IMR-90 (cell line): ENCODE measurements at regions not wholly inside any gene's neighbourhood (a gene's known extent, or its start where the extent isn't known, plus 50 kb on each side); places are given as distances from the start of the nearest gene placed in this dataset.

Source experiments
- BHLHE40 ChIP-seq: fragments of 150-350 bp; IDR thresholded peaks from 2 replicates; pipeline ENCODE4 v1.6.1; 2016; ENCODE audit warnings: mild to moderate bottlenecking, low read depth, low read length
- CEBPB ChIP-seq: IDR thresholded peaks from 2 replicates; pipeline ENCODE4 v1.6.1; 2012; ENCODE audit warnings: low read depth, low read length, improper control_type of control experiment
- CTCF ChIP-seq: conservative IDR thresholded peaks from 2 replicates; pipeline ENCODE4 v1.5.1; 2012; ENCODE audit warnings: mild to moderate bottlenecking, low read depth, low read length, improper control_type of control experiment
- ELK1 ChIP-seq: fragments of 150-350 bp; IDR thresholded peaks from 2 replicates; pipeline ENCODE4 v1.6.1; 2016; ENCODE audit warnings: low read depth, mild to moderate bottlenecking, low read length, moderate library complexity, borderline replicate concordance
- FOS ChIP-seq: fragments of 150-350 bp; IDR thresholded peaks from 2 replicates; pipeline ENCODE4 v1.6.1; 2016; ENCODE audit warnings: low read depth, low read length
- MAFK ChIP-seq: IDR thresholded peaks from 2 replicates; pipeline ENCODE4 v1.6.1; 2012; ENCODE audit warnings: low read depth, low read length, improper control_type of control experiment
- MAZ ChIP-seq: IDR thresholded peaks from 2 replicates; pipeline ENCODE4 v1.6.1; 2012; ENCODE audit warnings: low read depth, mild to moderate bottlenecking, low read length, improper control_type of control experiment, moderate library complexity, borderline replicate concordance
- MXI1 ChIP-seq: IDR thresholded peaks from 2 replicates; pipeline ENCODE4 v1.6.1; 2012; ENCODE audit warnings: low read depth, mild to moderate bottlenecking, low read length, moderate library complexity, borderline replicate concordance
- NFE2L2 ChIP-seq: fragments of 150-350 bp; IDR thresholded peaks from 2 replicates; pipeline ENCODE4 v1.6.1; 2016; ENCODE audit warnings: low read depth, mild to moderate bottlenecking, low read length
- POLR2A ChIP-seq: IDR thresholded peaks from 2 replicates; pipeline ENCODE4 v1.6.1; 2012; ENCODE audit warnings: mild to moderate bottlenecking, low read depth, low read length
- RAD21 ChIP-seq: IDR thresholded peaks from 2 replicates; pipeline ENCODE4 v1.6.1; 2012; ENCODE audit warnings: low read length, improper control_type of control experiment
- SMC3 ChIP-seq: fragments of 150-350 bp; IDR thresholded peaks from 2 replicates; pipeline ENCODE4 v1.6.1; 2016; ENCODE audit warnings: low read depth, mild to moderate bottlenecking, antibody characterized with exemption, low read length, moderate library complexity
- USF2 ChIP-seq: fragments of 150-350 bp; IDR thresholded peaks from 2 replicates; pipeline ENCODE4 v1.6.1; 2017; ENCODE audit warnings: mild to moderate bottlenecking, antibody characterized with exemption, low read length, low read depth

GRCh38 chr13:40376867-40377535 is 289.4 kb downstream of the FOXO1 start:
- TF ChIP-seq CTCF, result no peak
- TF ChIP-seq MXI1, result no peak
- TF ChIP-seq BHLHE40, result no peak
- no peak for TF ChIP-seq MAZ
- no peak for TF ChIP-seq RAD21
- TF ChIP-seq NFE2L2, result no peak
- TF ChIP-seq POLR2A, result no peak
- no peak for TF ChIP-seq USF2
- TF ChIP-seq CEBPB, result no peak
- TF ChIP-seq FOS, result no peak
- TF ChIP-seq SMC3, result no peak
- TF ChIP-seq MAFK, result no peak
- no peak for TF ChIP-seq ELK1
